NCI-H69 (cell line): ENCODE measurements at regions not wholly inside any gene's neighbourhood (a gene's known extent, or its start where the extent isn't known, plus 50 kb on each side); places are given as distances from the start of the nearest gene placed in this dataset.
A peak's percentile ranks its signal among the peaks of the same experiment; 100 is the strongest.
"Not testable (repeated sequence)": the region's sequence is repeated elsewhere in the genome, so short reads cannot be mapped to it uniquely, and the experiment has no call there.

Experiments
- DNase-seq: peaks from one replicate; lab custom pipeline; 2025; lab: John Stamatoyannopoulos, UW

- peak; percentile 29 for DNase-seq
Observed at GRCh38 chr16:64730261-64730660, 391.6 kb downstream of the CDH11 start.

GRCh38 chr16:64724339-64724738, 397.5 kb downstream of the CDH11 start:
- DNase-seq, result no peak

GRCh38 chr16:64718486-64718885, 403.4 kb downstream of the CDH11 start:
- DNase-seq, result no peak

DNA sequence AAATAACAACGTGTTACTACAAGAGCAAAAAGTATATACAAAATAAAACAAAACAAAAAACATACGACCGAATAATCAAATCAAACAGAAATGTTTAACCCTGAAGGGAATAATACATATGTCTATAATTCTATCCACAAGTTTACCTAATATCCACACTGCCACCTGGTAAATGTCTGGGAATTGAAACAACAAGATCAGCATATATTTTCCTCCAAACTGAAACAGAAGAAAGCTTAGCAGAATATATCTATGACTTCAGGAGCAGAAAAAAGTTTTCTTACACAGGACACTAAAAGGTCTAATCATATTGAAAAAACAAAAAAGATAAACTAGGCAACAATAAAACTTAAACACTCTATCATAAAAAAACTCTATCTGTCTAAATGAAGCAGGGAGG, 404.0 kb downstream of the CDH11 start:
- no peak for DNase-seq

- DNase-seq, result no peak
Observed at GRCh38 chr16:64715624-64716023, 406.2 kb downstream of the CDH11 start.

DNA sequence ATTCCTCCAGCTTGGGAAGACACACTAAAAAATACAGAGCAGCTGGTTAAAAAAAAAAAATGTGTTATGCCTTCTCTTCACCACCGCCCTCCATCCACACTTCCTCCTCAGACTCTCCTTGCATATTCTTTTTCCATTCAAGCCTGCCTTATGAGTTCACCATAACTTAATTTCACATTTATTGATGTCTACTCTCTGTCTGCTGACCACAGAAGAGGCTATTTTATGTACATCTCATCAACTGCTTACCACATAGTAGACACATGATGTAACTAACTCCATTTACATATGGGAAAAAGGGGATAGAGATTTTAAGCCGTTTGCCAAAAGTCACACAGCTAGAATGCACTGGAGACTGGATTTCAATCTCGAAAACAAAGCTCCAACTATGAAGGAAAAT, 409.8 kb downstream of the CDH11 start:
- DNase-seq, result no peak

GRCh38 chr16:64711596-64711995, 410.3 kb downstream of the CDH11 start:
- DNase-seq, result peak; percentile 31

- no peak for DNase-seq
Observed at GRCh38 chr16:64711026-64711425, 410.8 kb downstream of the CDH11 start.

GRCh38 chr16:64705443-64705842, 416.4 kb downstream of the CDH11 start:
- DNase-seq, result no peak

GRCh38 chr16:64704386-64704785, 417.5 kb downstream of the CDH11 start:
- no peak for DNase-seq

GRCh38 chr16:64702415-64702814, 419.4 kb downstream of the CDH11 start:
- DNase-seq, result peak; percentile 44

DNA sequence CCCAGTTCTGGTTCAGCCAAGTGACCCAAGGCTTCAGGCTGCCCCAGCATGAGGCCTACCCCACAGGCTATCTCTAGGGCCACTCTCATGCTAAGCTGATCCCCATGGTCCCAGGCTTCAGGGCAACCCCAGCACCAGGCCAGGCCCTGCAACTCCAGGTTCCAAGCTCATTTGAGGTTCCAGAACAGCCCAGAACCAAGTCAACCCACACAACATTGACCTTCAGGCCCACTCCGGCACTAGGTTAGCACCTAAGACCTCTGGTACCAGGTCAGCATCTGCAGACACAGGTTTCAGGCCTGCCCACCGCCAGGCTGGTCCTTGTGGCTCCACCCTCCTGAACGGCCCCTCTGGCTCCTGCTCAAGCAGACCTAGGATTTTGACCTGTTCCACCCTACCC, 421.2 kb downstream of the CDH11 start:
- no peak for DNase-seq

GRCh38 chr16:64696866-64697265, 425.0 kb downstream of the CDH11 start:
- no peak for DNase-seq

DNA sequence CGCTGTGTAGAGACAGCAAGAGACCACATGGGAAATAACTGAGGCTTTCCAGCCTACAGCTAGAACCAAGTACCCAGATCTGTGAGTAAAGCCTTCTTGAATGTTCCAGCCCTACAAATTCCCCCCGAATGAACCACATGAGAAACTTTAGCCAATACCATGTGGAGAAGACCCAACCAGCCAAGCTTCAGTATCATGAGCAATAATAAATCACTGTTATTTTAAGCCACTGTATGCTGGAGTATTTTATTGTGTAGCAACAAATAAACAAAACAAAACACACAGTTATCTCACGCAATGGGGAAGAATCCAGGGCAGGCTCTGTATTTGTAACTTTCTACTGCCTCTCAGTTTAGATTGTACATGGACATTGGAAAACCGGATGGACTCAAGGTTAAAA, 426.2 kb downstream of the CDH11 start:
- DNase-seq, result no peak

DNA sequence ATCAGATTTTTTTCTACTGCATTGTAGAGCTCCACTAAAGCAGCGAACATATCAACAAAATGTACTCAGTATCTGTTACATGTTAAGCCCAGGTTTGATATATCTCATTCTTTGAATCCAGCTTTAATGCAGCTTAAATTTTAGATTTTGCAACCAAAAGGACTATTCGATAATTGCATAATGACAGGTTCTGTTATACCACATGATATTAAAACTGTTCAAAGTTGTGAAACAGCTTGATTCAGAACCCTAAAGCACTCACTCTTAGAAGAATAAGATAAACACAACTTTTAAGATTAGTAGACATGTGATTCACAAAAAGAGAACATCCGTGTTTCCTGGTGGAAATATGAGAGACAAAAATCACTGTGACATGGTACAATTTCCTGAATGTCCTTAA, 427.9 kb downstream of the CDH11 start:
- DNase-seq, result no peak

- DNase-seq, result no peak
Observed at GRCh38 chr16:64687786-64688185, 434.1 kb downstream of the CDH11 start.

DNA sequence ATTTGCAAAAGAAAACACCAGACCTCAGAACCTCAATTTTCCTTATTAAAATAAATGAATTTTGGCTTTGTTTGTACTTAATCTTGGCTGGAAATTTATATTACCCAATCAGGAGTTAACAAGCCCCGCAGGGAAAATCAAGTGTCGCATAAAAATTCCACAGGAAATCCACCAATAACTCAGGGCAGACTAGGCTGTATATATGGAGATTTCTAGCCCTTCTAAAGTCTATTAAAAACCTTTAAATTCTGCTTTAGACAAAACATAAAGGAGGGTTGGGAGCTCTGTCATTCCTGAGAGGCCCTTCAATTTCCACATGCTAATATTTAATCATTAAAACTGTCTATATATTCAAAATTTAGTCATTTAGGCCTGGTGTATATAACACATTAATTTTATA, 434.7 kb downstream of the CDH11 start:
- DNase-seq, result no peak

DNA sequence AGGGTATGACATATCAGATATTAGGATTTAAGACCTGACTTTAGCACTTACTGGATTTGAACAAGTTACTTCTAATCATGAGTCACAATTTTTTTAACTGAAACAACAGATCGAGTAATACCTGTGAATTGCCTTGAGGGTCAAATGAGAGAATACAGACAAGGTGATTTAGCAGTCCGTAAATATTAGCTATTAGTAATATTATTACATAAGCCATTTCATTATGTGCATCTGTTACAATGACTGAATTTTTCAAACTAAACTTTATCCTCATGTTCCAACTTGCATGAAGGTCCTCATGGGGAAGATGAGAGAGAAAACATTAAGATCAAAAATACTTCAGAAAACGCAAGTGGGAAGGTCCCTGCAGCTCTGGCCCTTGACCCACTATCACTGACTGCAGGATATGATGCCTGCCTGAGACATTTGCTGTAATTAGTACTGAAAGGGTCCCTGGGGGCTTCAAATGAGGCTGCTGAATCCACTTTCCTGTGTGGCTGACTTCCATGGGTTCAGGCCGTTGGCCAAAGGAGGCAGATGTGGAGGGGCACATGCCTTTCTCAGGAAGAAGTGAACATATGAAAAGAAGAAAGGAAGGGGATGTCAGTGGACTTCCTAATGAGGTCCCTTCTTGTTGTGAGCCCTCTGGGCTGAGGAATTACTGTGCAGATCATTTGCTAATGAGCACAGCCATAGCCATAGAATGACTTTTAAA, 441.7 kb downstream of the CDH11 start:
- peak; percentile 19 for DNase-seq

DNA sequence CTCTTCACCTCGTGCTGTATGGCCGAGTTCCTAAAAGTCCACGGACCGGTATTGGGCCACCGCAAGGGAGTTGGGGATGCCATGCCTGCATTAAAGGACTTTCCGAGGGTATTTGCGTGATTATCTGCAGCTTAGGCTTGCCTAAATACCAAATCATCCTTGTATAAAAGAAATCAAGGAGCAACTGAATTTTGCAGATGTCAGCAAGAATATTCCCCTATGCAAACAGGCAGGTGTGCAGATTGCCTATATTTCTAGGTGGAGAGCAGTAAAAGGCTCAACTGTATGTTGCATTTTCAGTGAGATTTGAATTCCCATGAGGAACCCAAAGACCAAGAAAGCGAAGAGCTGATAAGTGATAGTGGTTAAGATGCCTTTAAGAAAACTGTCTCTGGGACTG, 452.3 kb downstream of the CDH11 start:
- no peak for DNase-seq

DNA sequence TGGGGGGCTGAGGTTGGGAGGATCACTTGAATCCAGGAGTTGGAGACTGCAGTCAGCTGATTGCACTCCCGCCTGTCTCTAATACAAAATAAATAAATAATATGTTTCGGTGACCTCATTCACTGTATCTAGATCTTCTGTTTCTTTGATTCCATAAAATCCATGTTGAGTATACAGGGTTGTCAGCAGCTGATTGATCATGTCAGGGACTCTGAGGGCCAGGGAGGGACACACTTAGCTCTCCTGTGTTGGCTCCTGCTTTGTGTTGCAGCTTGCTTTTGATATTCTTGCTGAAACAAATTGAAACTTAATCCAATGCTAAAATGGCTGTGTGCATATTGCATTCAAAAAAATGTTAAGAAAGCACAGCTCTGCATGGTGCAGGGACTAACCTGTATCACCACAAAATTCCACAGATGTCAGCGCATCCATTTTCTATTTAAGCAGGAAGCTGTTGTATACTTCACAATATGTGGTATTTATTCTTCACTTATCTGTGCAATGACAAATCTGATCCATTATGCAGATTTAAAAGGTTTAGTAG, 454.5 kb downstream of the CDH11 start:
- DNase-seq, result no peak

GRCh38 chr16:64662312-64662711, 459.6 kb downstream of the CDH11 start:
- not testable (repeated sequence) for DNase-seq

- DNase-seq, result no peak
Observed at GRCh38 chr16:64659866-64660265, 462.0 kb downstream of the CDH11 start.

GRCh38 chr16:64657316-64658011, 464.4 kb downstream of the CDH11 start:
- no peak for DNase-seq

DNA sequence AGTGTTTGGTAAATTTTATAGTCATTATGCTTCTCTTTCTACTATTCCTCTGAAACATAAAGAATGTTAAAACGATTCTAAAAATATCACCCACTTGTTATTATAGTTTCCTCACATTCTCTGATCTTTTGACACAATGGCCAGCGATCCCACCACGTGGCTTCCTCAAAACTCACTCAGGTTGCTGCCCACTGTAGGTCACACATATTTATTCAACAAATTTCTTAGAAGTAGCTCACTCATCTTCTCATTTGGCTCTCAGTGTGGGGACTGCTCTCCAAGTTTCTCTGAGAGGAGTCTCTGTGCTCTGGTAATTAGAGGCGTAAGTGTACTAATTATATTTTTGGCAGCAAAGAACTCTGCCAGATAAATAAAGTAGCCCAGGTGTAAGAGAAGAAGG, 465.4 kb downstream of the CDH11 start:
- peak; percentile 65 for DNase-seq
